OCI-LY3 (cell line): ENCODE measurements at regions not wholly inside any gene's neighbourhood (a gene's known extent, or its start where the extent isn't known, plus 50 kb on each side); places are given as distances from the start of the nearest gene placed in this dataset.
"Not testable (repeated sequence)": the region's sequence is repeated elsewhere in the genome, so short reads cannot be mapped to it uniquely, and the experiment has no call there.

Experiments used
- EZH2phosphoT487 ChIP-seq: fragments of 200-600 bp; shearing (Covaris generic); IDR thresholded peaks from 2 replicates; pipeline ENCODE4 v1.6.1; 2018; ENCODE audit warnings: antibody characterized with exemption, mixed run types, low read depth
- TF ChIP-seq, protein P1 (sequence below): fragments of 200-600, 300-600 bp; sonication (generic); IDR thresholded peaks from 2 replicates; pipeline ENCODE4 v1.5.1; 2014; ENCODE audit warnings: antibody characterized with exemption, low read length, low read depth

DNA sequence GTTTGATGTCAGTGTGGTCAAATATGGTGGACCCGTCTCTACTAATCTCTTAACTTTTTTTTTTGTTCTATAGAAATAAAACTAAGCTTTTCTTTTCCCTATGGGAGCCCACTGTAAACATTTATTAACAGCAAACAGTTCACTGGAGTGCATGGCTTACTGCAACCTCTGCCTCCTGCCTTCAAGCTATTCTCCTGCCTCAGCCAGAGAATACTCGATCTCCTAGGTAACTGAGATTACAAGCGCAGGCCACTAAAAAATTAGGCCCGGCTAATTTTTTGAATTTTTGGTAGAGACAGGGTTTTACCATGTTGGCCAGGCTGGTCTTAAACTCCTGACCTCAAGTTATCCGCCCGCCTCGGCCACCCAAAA is 80.0 kb downstream of the PPIAL4G start:
- TF ChIP-seq, protein P1, sequence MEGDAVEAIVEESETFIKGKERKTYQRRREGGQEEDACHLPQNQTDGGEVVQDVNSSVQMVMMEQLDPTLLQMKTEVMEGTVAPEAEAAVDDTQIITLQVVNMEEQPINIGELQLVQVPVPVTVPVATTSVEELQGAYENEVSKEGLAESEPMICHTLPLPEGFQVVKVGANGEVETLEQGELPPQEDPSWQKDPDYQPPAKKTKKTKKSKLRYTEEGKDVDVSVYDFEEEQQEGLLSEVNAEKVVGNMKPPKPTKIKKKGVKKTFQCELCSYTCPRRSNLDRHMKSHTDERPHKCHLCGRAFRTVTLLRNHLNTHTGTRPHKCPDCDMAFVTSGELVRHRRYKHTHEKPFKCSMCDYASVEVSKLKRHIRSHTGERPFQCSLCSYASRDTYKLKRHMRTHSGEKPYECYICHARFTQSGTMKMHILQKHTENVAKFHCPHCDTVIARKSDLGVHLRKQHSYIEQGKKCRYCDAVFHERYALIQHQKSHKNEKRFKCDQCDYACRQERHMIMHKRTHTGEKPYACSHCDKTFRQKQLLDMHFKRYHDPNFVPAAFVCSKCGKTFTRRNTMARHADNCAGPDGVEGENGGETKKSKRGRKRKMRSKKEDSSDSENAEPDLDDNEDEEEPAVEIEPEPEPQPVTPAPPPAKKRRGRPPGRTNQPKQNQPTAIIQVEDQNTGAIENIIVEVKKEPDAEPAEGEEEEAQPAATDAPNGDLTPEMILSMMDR = not testable (repeated sequence)
- not testable (repeated sequence) for TF ChIP-seq EZH2phosphoT487
